GM12875 (cell line): ENCODE measurements at regions not wholly inside any gene's neighbourhood (a gene's known extent, or its start where the extent isn't known, plus 50 kb on each side); places are given as distances from the start of the nearest gene placed in this dataset.

Experiments
- H3K4me3 ChIP-seq: one replicate; pipeline ENCODE4 v1.5.1; 2011; ENCODE audit warnings: low read depth, low read length, control low read depth
- CTCF ChIP-seq: IDR thresholded peaks from 2 replicates; pipeline ENCODE4 v1.5.1; 2011; ENCODE audit warnings: low read depth, mild to moderate bottlenecking, control low read depth, inconsistent platforms, low read length, moderate library complexity, borderline replicate concordance; ENCODE audit not compliant: insufficient read depth

- TF ChIP-seq CTCF, result no peak
Observed at GRCh38 chr6:3900744-3901336, 51.7 kb downstream of the FAM50B start.

GRCh38 chr6:3902871-3903648 lies 53.9 kb downstream of the FAM50B start:
- TF ChIP-seq CTCF, result no peak
- no peak overlapping the region for H3K4me3 ChIP-seq

More at GRCh38 chr6:3900744-3901336, 51.7 kb downstream of the FAM50B start:
- H3K4me3 ChIP-seq, result no peak overlapping the region

GRCh38 chr6:3904518-3904917 lies 55.3 kb downstream of the FAM50B start:
- H3K4me3 ChIP-seq, result no peak overlapping the region
- TF ChIP-seq CTCF, result no peak

- H3K4me3 ChIP-seq, result no peak overlapping the region
- no peak for TF ChIP-seq CTCF
Observed at GRCh38 chr6:3905945-3906845, 57.0 kb downstream of the FAM50B start.

GRCh38 chr6:3906846-3907151 lies 57.6 kb downstream of the FAM50B start:
- no peak overlapping the region for H3K4me3 ChIP-seq
- no peak for TF ChIP-seq CTCF

GRCh38 chr6:3908223-3908622 lies 59.0 kb downstream of the FAM50B start:
- TF ChIP-seq CTCF, result no peak
- no peak overlapping the region for H3K4me3 ChIP-seq
